H1 (cell line): ENCODE measurements at regions not wholly inside any gene's neighbourhood (a gene's known extent, or its start where the extent isn't known, plus 50 kb on each side); places are given as distances from the start of the nearest gene placed in this dataset.

ENCODE experiments used
- E2F6 ChIP-seq: IDR thresholded peaks from 2 replicates; pipeline ENCODE4 v1.6.1; 2012; ENCODE audit warnings: inconsistent platforms
- EGR1 ChIP-seq: IDR thresholded peaks from 2 replicates; pipeline ENCODE4 v1.6.1; 2011; ENCODE audit warnings: low read depth, low read length, borderline replicate concordance
- SIX5 ChIP-seq: IDR thresholded peaks from 2 replicates; pipeline ENCODE4 v1.6.1; 2011; ENCODE audit warnings: mild to moderate bottlenecking, low read depth, low read length
- TF ChIP-seq, protein P1 (sequence below): fragments of 300-600 bp; sonication (generic); IDR thresholded peaks from 2 replicates; pipeline ENCODE4 v1.7.1; 2012; ENCODE audit warnings: low read length, moderate library complexity, mild to moderate bottlenecking, inconsistent platforms; ENCODE audit not compliant: insufficient replicate concordance

GRCh38 chr2:216942465-216942864 is 82.6 kb upstream of the TNP1 start (continued):
- TF ChIP-seq, protein P1, sequence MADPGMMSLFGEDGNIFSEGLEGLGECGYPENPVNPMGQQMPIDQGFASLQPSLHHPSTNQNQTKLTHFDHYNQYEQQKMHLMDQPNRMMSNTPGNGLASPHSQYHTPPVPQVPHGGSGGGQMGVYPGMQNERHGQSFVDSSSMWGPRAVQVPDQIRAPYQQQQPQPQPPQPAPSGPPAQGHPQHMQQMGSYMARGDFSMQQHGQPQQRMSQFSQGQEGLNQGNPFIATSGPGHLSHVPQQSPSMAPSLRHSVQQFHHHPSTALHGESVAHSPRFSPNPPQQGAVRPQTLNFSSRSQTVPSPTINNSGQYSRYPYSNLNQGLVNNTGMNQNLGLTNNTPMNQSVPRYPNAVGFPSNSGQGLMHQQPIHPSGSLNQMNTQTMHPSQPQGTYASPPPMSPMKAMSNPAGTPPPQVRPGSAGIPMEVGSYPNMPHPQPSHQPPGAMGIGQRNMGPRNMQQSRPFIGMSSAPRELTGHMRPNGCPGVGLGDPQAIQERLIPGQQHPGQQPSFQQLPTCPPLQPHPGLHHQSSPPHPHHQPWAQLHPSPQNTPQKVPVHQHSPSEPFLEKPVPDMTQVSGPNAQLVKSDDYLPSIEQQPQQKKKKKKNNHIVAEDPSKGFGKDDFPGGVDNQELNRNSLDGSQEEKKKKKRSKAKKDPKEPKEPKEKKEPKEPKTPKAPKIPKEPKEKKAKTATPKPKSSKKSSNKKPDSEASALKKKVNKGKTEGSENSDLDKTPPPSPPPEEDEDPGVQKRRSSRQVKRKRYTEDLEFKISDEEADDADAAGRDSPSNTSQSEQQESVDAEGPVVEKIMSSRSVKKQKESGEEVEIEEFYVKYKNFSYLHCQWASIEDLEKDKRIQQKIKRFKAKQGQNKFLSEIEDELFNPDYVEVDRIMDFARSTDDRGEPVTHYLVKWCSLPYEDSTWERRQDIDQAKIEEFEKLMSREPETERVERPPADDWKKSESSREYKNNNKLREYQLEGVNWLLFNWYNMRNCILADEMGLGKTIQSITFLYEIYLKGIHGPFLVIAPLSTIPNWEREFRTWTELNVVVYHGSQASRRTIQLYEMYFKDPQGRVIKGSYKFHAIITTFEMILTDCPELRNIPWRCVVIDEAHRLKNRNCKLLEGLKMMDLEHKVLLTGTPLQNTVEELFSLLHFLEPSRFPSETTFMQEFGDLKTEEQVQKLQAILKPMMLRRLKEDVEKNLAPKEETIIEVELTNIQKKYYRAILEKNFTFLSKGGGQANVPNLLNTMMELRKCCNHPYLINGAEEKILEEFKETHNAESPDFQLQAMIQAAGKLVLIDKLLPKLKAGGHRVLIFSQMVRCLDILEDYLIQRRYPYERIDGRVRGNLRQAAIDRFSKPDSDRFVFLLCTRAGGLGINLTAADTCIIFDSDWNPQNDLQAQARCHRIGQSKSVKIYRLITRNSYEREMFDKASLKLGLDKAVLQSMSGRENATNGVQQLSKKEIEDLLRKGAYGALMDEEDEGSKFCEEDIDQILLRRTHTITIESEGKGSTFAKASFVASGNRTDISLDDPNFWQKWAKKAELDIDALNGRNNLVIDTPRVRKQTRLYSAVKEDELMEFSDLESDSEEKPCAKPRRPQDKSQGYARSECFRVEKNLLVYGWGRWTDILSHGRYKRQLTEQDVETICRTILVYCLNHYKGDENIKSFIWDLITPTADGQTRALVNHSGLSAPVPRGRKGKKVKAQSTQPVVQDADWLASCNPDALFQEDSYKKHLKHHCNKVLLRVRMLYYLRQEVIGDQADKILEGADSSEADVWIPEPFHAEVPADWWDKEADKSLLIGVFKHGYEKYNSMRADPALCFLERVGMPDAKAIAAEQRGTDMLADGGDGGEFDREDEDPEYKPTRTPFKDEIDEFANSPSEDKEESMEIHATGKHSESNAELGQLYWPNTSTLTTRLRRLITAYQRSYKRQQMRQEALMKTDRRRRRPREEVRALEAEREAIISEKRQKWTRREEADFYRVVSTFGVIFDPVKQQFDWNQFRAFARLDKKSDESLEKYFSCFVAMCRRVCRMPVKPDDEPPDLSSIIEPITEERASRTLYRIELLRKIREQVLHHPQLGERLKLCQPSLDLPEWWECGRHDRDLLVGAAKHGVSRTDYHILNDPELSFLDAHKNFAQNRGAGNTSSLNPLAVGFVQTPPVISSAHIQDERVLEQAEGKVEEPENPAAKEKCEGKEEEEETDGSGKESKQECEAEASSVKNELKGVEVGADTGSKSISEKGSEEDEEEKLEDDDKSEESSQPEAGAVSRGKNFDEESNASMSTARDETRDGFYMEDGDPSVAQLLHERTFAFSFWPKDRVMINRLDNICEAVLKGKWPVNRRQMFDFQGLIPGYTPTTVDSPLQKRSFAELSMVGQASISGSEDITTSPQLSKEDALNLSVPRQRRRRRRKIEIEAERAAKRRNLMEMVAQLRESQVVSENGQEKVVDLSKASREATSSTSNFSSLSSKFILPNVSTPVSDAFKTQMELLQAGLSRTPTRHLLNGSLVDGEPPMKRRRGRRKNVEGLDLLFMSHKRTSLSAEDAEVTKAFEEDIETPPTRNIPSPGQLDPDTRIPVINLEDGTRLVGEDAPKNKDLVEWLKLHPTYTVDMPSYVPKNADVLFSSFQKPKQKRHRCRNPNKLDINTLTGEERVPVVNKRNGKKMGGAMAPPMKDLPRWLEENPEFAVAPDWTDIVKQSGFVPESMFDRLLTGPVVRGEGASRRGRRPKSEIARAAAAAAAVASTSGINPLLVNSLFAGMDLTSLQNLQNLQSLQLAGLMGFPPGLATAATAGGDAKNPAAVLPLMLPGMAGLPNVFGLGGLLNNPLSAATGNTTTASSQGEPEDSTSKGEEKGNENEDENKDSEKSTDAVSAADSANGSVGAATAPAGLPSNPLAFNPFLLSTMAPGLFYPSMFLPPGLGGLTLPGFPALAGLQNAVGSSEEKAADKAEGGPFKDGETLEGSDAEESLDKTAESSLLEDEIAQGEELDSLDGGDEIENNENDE, result no peak
- no peak for TF ChIP-seq E2F6
- TF ChIP-seq EGR1, result no peak
- TF ChIP-seq SIX5, result no peak
